ENCODE measurements at regions not wholly inside any gene's neighbourhood (a gene's known extent, or its start where the extent isn't known, plus 50 kb on each side); places are given as distances from the start of the nearest gene placed in this dataset.
"Not testable (repeated sequence)": the region's sequence is repeated elsewhere in the genome, so short reads cannot be mapped to it uniquely, and the experiment has no call there.

- peaks cover 2 to 5% of the 10 kb centered on the region in 2 donors for H3K27me3 Mint-ChIP-seq
- no peaks in the 10 kb centered on the region for H3K4me1 Mint-ChIP-seq
- H3K9me3 Mint-ChIP-seq: no peaks in the 10 kb centered on the region
- ATAC-seq (replicated peaks) (no peak), DNase-seq (no peak)
- H3K27ac Mint-ChIP-seq: no peak overlapping the region
- no peaks in the 10 kb centered on the region for H3K36me3 Mint-ChIP-seq
- no peak overlapping the region for H3K4me3 Mint-ChIP-seq
Measured at GRCh38 chr5:66284588-66285342, 140.7 kb downstream of the SREK1 start.

- H3K27ac Mint-ChIP-seq: no peak overlapping the region
- no peaks in the 10 kb centered on the region for H3K4me1 Mint-ChIP-seq
- H3K9me3 Mint-ChIP-seq: no peaks in the 10 kb centered on the region
- ATAC-seq (replicated peaks): no peak
- no peaks in the 10 kb centered on the region for H3K36me3 Mint-ChIP-seq
- DNase-seq: no peak
- H3K4me3 Mint-ChIP-seq: no peak overlapping the region
- peaks cover 4 to 7% of the 10 kb centered on the region in 2 donors for H3K27me3 Mint-ChIP-seq
Measured at GRCh38 chr5:66285343-66285922, 141.3 kb downstream of the SREK1 start.

GRCh38 chr5:66291771-66292170, 147.7 kb downstream of the SREK1 start:
- no peak overlapping the region for H3K4me3 Mint-ChIP-seq
- H3K27ac Mint-ChIP-seq: no peak overlapping the region
- peaks cover 16 to 18% of the 10 kb centered on the region in 2 donors for H3K27me3 Mint-ChIP-seq
- H3K36me3 Mint-ChIP-seq: no peaks in the 10 kb centered on the region
- no peaks in the 10 kb centered on the region for H3K9me3 Mint-ChIP-seq
- H3K4me1 Mint-ChIP-seq: no peaks in the 10 kb centered on the region
- DNase-seq (no peak), ATAC-seq (replicated peaks) (no peak)

- DNase-seq; H3K4me1 Mint-ChIP-seq; H3K4me3 Mint-ChIP-seq; H3K27ac Mint-ChIP-seq; ATAC-seq (replicated peaks); H3K9me3 Mint-ChIP-seq; H3K36me3 Mint-ChIP-seq: not testable (repeated sequence)
- H3K27me3 Mint-ChIP-seq: peaks cover 16 to 18% of the 10 kb centered on the region in 2 donors
Measured at GRCh38 chr5:66293851-66294250, 149.8 kb downstream of the SREK1 start.

DNA sequence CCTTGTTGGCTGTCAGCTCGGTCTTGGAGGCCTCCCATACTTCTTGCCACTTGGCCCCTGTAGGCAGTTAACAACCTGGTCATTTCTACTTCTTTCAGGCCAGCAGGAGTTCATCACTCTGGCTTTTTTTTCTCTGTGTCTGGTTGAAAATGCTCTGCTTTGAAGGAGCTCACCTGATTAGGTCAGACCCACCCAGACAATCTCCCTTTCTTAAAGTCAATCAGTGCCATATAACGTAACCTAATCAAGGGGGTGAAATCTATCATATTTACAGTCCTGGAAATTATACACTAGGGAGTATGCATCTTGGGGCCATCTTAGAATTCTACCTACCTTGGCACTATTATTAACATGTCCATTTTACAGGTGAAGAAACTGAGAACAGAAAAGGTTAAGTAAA, 155.4 kb downstream of the SREK1 start:
- ATAC-seq (replicated peaks) (no peak), DNase-seq (no peak)
- no peak overlapping the region for H3K4me3 Mint-ChIP-seq
- no peaks in the 10 kb centered on the region for H3K4me1 Mint-ChIP-seq
- no peak overlapping the region for H3K27ac Mint-ChIP-seq
- H3K36me3 Mint-ChIP-seq: no peaks in the 10 kb centered on the region
- H3K9me3 Mint-ChIP-seq: no peaks in the 10 kb centered on the region
- H3K27me3 Mint-ChIP-seq: peaks cover under 1 to 13% of the 10 kb centered on the region in 2 donors

- Mint-ChIP-seq H3K9me3 (no peaks in the 10 kb centered on the region), H3K27me3 (peaks cover 20 to 22% of the 10 kb centered on the region in 2 donors), H3K4me3 (no peak overlapping the region), H3K4me1 (no peaks in the 10 kb centered on the region), H3K36me3 (no peaks in the 10 kb centered on the region), H3K27ac (no peak overlapping the region)
- DNase-seq (no peak), ATAC-seq (replicated peaks) (no peak)
Measured at GRCh38 chr5:66302344-66302743, 158.2 kb downstream of the SREK1 start.

DNA sequence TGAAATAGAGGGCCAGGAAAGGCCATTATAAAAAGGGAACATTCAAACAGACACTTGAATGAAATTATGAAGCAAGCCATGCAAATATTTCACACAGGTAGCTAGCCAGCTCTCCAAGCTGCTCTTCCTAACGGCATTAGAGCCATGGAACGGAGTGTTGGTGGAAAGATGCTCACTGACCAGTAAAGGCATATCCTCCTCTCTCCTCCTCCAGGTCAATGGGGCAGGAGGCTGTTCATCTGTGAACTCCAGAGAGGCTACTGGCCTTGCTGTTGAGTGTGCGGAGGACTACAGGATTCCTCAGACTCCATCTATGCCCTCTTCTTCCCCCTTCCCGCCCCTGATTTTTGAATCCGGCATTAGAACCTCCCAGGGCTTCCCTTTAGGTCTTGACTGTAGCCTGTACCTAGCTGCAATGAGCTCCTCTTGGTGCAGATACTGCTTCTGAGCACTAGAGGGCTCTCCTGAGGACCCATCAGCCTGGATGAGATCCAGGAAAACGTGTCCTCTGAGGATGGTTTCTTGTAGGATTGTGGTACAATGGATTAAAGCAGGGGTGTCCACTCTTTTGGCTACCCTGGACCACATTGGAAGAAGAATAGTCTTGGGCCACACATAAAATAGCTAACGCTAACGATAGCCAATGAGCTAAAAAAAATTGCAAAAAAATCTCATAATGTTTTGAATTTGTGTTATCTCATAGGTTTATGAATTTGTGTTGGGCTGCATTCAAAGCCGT, 162.2 kb downstream of the SREK1 start:
- H3K36me3 Mint-ChIP-seq: no peaks in the 10 kb centered on the region
- peak; percentile 17 for DNase-seq
- H3K27me3 Mint-ChIP-seq: peaks cover 20% of the 10 kb centered on the region in 2 donors
- H3K9me3 Mint-ChIP-seq: no peaks in the 10 kb centered on the region
- H3K4me1 Mint-ChIP-seq: no peaks in the 10 kb centered on the region
- peak; percentile 61 to 65 for ATAC-seq (replicated peaks)
- H3K4me3 Mint-ChIP-seq: no peak overlapping the region
- H3K27ac Mint-ChIP-seq: no peak overlapping the region

DNA sequence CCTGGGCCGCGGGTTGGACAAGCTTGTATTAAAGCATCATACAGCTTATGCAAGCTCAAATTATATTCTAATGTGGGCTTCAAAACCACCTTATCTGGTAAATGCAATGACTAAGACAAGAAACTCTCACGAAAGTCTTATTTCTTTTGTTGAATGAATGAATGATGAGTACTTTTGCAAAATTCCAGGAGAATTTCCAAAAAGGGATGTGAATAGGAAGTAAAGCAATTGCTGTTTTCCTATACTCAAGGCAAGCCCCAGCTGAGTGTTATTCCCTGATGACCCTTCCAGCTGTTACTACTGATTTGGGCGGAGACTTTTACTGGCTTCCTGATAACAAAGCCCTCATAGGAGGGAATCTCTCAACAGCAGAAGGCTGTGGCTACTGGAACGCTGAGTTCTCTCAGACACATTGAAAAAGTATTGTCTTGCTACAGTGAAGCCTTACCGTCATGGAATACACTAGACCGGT, 162.8 kb downstream of the SREK1 start:
- H3K9me3 Mint-ChIP-seq: no peaks in the 10 kb centered on the region
- no peak for DNase-seq
- no peaks in the 10 kb centered on the region for H3K36me3 Mint-ChIP-seq
- no peak overlapping the region for H3K4me3 Mint-ChIP-seq
- no peak for ATAC-seq (replicated peaks)
- no peak overlapping the region for H3K27ac Mint-ChIP-seq
- H3K4me1 Mint-ChIP-seq: no peaks in the 10 kb centered on the region
- H3K27me3 Mint-ChIP-seq: peaks cover 18 to 20% of the 10 kb centered on the region in 2 donors

GRCh38 chr5:66307647-66308241, 163.6 kb downstream of the SREK1 start:
- no peaks in the 10 kb centered on the region for H3K36me3 Mint-ChIP-seq
- no peak overlapping the region for H3K27ac Mint-ChIP-seq
- DNase-seq: no peak
- H3K4me1 Mint-ChIP-seq: no peaks in the 10 kb centered on the region
- ATAC-seq (replicated peaks): peak; percentile 72 to 78
- no peak overlapping the region for H3K4me3 Mint-ChIP-seq
- no peaks in the 10 kb centered on the region for H3K9me3 Mint-ChIP-seq
- H3K27me3 Mint-ChIP-seq: peaks cover 18 to 20% of the 10 kb centered on the region in 2 donors

DNA sequence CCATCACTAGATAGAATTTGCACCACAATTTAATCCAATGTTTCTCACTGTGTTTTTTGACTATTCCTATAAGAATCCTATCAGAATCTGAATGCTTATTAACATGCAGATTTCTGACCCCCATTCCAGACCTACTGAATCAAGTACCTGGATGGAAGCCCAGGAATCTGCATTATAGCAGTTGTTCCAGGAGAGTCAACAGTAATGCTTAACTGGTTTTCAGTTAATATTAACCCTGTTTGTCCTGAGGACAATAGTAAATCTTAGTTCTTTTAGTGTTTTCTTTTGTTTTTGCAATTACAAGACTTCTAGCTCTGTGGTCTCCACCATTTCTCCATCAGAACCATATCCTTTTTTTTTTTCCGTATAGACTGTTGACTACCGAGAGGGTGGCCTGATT, 168.2 kb downstream of the SREK1 start:
- Mint-ChIP-seq H3K27me3 (peaks cover 8 to 10% of the 10 kb centered on the region in 2 donors), H3K4me3 (no peak overlapping the region), H3K9me3 (peaks cover 7 to 12% of the 10 kb centered on the region in 2 donors), H3K4me1 (no peaks in the 10 kb centered on the region), H3K36me3 (peaks cover 0 to 6% of the 10 kb centered on the region in 2 donors), H3K27ac (no peak overlapping the region)
- ATAC-seq (replicated peaks) (no peak), DNase-seq (no peak)

DNA sequence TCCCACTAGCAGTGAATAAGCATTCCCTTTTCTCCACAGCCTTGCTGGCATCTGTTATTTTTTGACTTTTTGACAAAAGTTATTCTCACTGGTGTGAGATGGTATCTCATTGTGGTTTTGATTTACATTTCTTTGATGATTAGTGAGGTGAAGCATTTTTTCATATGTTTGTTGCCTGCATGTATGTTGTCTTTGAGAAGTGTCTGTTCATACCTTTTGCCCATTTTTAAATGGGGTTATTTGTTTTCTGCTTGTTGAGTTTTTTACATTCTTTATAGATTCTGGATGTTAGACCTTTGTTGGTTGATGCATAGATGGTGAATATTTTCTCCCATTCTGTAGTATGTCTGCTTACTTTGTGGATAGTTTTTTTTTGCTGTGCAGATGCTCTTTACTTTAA, 171.7 kb downstream of the SREK1 start:
- H3K4me1 Mint-ChIP-seq: no peaks in the 10 kb centered on the region
- peaks cover 7 to 12% of the 10 kb centered on the region in 2 donors for H3K9me3 Mint-ChIP-seq
- DNase-seq: no peak
- H3K27ac Mint-ChIP-seq: no peak overlapping the region
- H3K4me3 Mint-ChIP-seq: no peak overlapping the region
- H3K36me3 Mint-ChIP-seq: peaks cover 0 to 6% of the 10 kb centered on the region in 2 donors
- peaks cover 11 to 25% of the 10 kb centered on the region in 2 donors for H3K27me3 Mint-ChIP-seq
- no peak for ATAC-seq (replicated peaks)

DNA sequence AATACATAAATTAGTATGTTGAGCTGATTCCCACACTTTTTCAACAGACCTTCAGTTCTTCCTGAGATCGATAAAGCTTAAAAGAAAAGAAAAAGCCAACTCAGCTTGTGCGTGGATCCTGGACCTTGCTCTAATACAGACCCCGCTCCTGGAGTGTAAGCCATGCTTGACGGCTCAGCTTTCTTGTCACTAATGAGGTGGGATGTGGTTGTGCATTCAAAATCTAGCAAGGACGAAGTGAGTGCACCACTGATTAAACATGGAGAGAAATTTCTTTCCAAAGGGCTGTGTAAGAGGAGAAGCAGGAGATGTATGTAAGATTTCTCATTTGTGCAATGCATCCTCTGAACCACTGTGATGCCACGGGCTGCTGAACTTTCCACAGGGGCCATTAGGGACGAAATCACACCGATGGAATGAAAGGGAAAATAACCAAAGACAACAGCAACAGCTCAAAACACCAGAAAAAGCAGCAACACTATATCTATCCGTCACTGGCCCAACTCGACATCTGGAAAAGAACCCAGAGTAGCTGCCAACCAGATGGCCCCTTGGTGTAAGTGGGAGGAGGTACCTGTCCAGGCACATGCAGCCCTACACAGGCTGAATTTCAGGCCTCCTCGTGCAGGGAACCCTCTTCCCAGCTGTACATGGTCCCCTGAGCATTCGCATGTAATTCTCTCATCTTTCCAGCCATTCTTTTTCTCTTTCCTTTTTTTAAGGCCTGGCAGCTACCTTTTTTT, 178.9 kb downstream of the SREK1 start:
- no peak overlapping the region for H3K4me3 Mint-ChIP-seq
- H3K27me3 Mint-ChIP-seq: peaks cover 16 to 21% of the 10 kb centered on the region in 2 donors
- no peak for DNase-seq
- H3K4me1 Mint-ChIP-seq: no peaks in the 10 kb centered on the region
- ATAC-seq (replicated peaks): no peak
- no peaks in the 10 kb centered on the region for H3K36me3 Mint-ChIP-seq
- H3K27ac Mint-ChIP-seq: no peak overlapping the region
- H3K9me3 Mint-ChIP-seq: no peaks in the 10 kb centered on the region

- no peak for DNase-seq
- no peak for ATAC-seq (replicated peaks)
- H3K36me3 Mint-ChIP-seq: no peaks in the 10 kb centered on the region
Measured at GRCh38 chr5:66323529-66323895, 179.4 kb downstream of the SREK1 start.

DNA sequence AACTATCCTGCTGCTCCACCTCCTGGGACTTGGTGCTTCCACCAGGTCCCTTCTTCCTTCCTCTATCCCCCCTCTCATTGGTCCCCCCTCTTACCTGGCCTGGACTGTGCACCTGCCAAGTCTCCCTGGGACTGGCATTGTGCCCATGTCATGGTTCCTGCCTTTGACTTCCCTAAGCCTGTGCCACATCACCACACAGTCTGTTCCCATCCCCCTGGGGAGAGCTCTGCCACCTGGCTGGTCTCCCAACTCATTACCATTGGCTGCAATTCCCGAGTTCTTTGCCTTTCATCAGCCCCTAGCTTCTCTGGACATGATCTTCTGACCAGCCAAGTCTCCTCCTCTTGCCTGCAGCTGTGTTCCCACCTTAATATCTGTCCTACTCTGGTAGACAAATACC, 180.3 kb downstream of the SREK1 start:
- no peak overlapping the region for H3K27ac Mint-ChIP-seq
- H3K4me1 Mint-ChIP-seq: no peaks in the 10 kb centered on the region
- no peaks in the 10 kb centered on the region for H3K36me3 Mint-ChIP-seq
- peaks cover 16 to 17% of the 10 kb centered on the region in 2 donors for H3K27me3 Mint-ChIP-seq
- DNase-seq (no peak), ATAC-seq (replicated peaks) (no peak)
- peaks cover 0 to 3% of the 10 kb centered on the region in 2 donors for H3K9me3 Mint-ChIP-seq
- no peak overlapping the region for H3K4me3 Mint-ChIP-seq

More at GRCh38 chr5:66323529-66323895, 179.4 kb downstream of the SREK1 start:
- Mint-ChIP-seq H3K4me1 (no peaks in the 10 kb centered on the region), H3K4me3 (no peak overlapping the region), H3K9me3 (peaks cover 0 to 3% of the 10 kb centered on the region in 2 donors), H3K27ac (no peak overlapping the region), H3K27me3 (peaks cover 16 to 17% of the 10 kb centered on the region in 2 donors)
